ENCODE measurements at regions not wholly inside any gene's neighbourhood (a gene's known extent, or its start where the extent isn't known, plus 50 kb on each side); places are given as distances from the start of the nearest gene placed in this dataset.

GRCh38 chr14:76583805-76584204 lies 177.5 kb upstream of the VASH1 start:
- no peak for DNase-seq (ENCODE audit: low read depth)
- no peak for TF ChIP-seq CTCF (IDR thresholded peaks at IDR 0.05; ENCODE audit: low read length, missing control alignments)
- H3K4me3 ChIP-seq (replicated peaks; ENCODE audit: low read depth, low read length): no peak overlapping the region

- no peak for DNase-seq (ENCODE audit: low read depth)
- no peak for TF ChIP-seq CTCF (IDR thresholded peaks at IDR 0.05; ENCODE audit: low read length, missing control alignments)
- H3K4me3 ChIP-seq (replicated peaks; ENCODE audit: low read depth, low read length): no peak overlapping the region
Measured at GRCh38 chr14:76584271-76584702, 177.0 kb upstream of the VASH1 start.

GRCh38 chr14:76585616-76586015 lies 175.7 kb upstream of the VASH1 start:
- H3K4me3 ChIP-seq (replicated peaks; ENCODE audit: low read depth, low read length): no peak overlapping the region
- TF ChIP-seq CTCF (IDR thresholded peaks at IDR 0.05; ENCODE audit: low read length, missing control alignments): no peak
- DNase-seq (ENCODE audit: low read depth): no peak

GRCh38 chr14:76589246-76589645 lies 172.0 kb upstream of the VASH1 start:
- H3K4me3 ChIP-seq (replicated peaks; ENCODE audit: low read depth, low read length): no peak overlapping the region
- no peak for DNase-seq (ENCODE audit: low read depth)
- no peak for TF ChIP-seq CTCF (IDR thresholded peaks at IDR 0.05; ENCODE audit: low read length, missing control alignments)

- no peak overlapping the region for H3K4me3 ChIP-seq (replicated peaks; ENCODE audit: low read depth, low read length)
- no peak for TF ChIP-seq CTCF (IDR thresholded peaks at IDR 0.05; ENCODE audit: low read length, missing control alignments)
- DNase-seq (ENCODE audit: low read depth): no peak
Measured at GRCh38 chr14:76591266-76591665, 170.0 kb upstream of the VASH1 start.

- DNase-seq (ENCODE audit: low read depth): no peak
- no peak for TF ChIP-seq CTCF (IDR thresholded peaks at IDR 0.05; ENCODE audit: low read length, missing control alignments)
- H3K4me3 ChIP-seq (replicated peaks; ENCODE audit: low read depth, low read length): no peak overlapping the region
Measured at GRCh38 chr14:76595266-76595665, 166.0 kb upstream of the VASH1 start.

- no peak for DNase-seq (ENCODE audit: low read depth)
- no peak for TF ChIP-seq CTCF (IDR thresholded peaks at IDR 0.05; ENCODE audit: low read length, missing control alignments)
Measured at GRCh38 chr14:76597387-76597786, 163.9 kb upstream of the VASH1 start.

More at GRCh38 chr14:76597387-76597786, 163.9 kb upstream of the VASH1 start:
- H3K4me3 ChIP-seq (replicated peaks; ENCODE audit: low read depth, low read length): no peak overlapping the region
